ENCODE measurements at regions not wholly inside any gene's neighbourhood (a gene's known extent, or its start where the extent isn't known, plus 50 kb on each side); places are given as distances from the start of the nearest gene placed in this dataset.

DNA sequence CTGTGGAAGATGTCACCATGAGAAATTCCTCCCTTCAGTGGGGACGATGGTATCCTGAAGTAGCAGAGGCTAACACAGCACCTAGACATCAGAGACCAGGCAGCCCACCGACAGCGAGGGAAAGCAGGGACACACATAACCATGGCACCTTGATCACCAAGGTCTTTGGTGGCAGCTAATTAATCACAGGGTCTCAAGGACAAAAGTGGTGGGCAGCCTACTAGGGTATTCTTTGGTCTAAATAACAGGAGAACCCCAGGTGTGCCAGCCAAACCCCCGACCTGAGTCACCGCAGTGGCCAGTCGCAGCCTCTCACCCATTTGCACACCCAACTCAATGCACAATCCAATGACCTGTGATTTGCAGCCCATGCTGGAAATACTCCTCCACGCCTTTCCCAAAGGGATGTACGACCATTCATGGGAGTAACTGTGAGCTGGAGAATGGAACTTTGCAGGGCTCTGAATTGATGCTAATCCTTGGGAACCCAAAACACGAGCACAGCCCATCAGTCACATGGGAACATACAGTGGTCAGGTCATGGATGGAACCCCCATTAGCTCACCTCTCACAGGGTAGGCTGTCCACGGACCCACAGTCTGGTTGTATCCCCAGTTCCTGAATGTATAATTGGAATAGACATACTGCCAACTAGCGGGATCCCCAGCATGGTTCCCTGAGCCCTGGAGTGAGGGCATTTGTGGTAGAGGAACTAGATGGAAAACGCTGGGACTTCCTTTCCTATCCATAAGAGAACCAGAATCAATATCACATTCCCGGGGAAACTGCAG lies 58.7 kb upstream of the C14orf180 start:
- no peak for DNase-seq

DNA sequence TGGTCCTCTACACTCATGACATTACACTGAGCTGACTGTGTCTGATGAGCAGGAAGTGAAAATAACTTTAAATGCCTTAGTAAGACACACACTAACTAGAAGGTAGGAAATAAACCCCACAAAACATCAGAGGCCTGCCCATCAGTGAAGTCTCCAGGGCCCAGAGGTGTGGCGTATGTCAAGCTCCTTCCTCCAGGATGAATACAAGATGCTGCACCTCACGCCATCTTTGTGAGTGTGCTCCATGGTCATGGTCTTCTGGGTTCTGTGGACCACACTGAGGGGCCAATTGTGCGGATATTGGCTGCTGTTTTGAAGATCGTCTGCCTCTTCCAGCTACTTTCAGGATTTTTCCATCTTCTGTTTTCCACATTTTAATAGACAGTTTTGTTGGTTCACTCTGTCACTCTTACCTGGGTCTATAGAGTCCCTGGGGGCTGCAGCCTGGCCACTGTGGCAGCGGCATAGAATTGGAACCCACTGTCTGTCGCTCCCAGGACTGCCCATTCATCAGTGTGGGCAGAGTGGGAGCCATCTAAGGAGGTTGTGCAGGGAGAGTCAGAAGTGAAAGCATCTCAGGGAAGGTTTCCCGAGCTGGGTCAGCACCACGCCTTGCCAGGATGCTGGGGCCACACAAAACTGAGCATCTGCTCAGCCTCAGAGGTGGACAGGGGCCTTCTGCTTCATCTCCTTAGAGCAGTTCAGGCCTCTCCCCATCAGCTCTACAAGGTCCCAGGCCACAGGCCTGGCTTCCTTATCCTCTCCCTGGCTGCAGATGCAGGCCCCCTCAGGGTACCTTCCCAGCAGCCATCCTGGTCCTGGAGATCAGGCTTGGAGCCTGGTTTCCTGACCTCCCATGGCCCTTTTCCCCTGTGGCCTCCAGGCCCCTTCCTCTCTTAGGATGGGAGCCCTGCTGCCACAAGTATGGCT lies 57.5 kb upstream of the C14orf180 start:
- no peak for DNase-seq

DNA sequence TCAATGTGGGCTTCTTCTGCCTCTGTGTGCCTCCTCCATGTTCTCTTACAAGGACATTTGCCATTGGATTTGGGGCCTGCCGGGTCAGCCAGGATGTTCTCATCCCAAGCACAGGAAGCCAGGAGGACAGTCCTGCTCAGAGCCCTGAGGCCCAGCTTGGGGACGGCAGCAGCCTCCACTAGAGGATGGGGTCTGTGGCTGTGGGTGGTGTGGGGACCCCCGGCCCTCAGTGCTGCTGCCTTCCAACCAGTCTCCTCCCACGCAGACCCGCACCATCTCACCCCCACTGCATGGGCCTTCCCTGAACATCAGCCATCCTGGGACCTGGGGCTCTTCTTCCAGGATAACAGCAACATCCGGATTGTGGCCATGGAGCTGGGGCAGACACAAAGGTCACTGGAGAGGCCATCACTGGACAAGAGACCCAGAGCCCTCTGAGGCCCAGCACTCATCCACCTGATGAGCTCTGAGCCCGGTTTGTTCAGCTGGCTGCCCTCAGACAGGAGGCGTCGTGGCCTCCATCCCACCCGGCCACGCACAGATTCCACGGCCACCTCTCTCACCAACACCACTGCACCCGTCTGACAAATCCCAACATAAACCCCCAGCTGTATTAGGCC lies 56.5 kb upstream of the C14orf180 start:
- DNase-seq: no peak

GRCh38 chr14:104523546-104523935 lies 56.0 kb upstream of the C14orf180 start:
- DNase-seq: no peak

- no peak for DNase-seq
Measured at GRCh38 chr14:104524726-104525125, 54.8 kb upstream of the C14orf180 start.

GRCh38 chr14:104526723-104527645 lies 52.6 kb upstream of the C14orf180 start:
- no peak for DNase-seq

DNA sequence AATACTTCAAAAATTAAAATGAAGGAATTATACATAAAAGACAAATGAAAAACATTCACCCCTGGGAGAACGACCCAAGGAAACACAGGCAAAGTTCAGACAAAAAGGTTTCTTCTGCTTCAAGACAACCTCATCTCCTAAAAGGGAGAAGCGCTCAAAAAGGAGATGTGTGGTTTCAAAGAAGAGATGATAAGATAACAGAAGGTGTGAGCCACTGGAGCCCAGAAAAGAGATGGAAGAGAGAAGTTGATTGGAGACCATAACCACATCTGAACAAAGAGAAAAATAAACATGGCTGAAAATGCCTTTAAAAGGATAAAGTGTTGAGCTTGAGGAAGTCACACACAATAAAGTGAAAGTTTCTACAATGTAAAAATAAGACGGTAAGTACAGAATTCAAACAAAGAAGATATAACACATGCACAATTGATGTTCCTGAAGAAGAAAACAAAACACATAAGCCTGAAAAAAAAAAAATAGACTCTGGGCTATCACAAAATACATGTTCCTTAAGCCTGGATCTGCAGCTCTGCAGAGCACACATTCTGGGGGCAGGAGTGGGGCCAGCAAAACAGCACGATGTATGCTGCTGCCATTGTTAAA lies 51.6 kb upstream of the C14orf180 start:
- no peak for DNase-seq

- no peak for DNase-seq
Measured at GRCh38 chr14:104528496-104528895, 51.1 kb upstream of the C14orf180 start.
